Heart right ventricle (tissue), 16 donors: ENCODE measurements at regions not wholly inside any gene's neighbourhood (a gene's known extent, or its start where the extent isn't known, plus 50 kb on each side); places are given as distances from the start of the nearest gene placed in this dataset.

Source experiments
- ATAC-seq, 8 donors: fragments of 200-7000 bp; cut with Tn5 transposase; one replicate each; pipeline ENCODE4 v1.9.1; 2020; ENCODE audit warnings: mild to moderate bottlenecking in 8 of 8, moderate library complexity in 8 of 8, moderate number of reproducible peaks in 1 of 8
- DNase-seq, 2 donors: peaks; one replicate each; pipeline ENCODE4 v3.0.0-alpha.2; 2020
- H3K27ac ChIP-seq, 10 donors: fragments of 200-600 bp; sonication (generic) in 2 of 10; one replicate each; pipeline versions ENCODE4 v1.5.0 to v1.8.0; 2020 to 2022; ENCODE audit warnings: mild to moderate bottlenecking in 3 of 10
- H3K27me3 ChIP-seq, 7 donors: fragments of 200-600 bp; one replicate each; pipeline ENCODE4 v1.8.0; 2021 to 2022; ENCODE audit warnings: mild to moderate bottlenecking in 2 of 7
- H3K36me3 ChIP-seq, 9 donors: fragments of 200-600 bp; sonication (generic) in 1 of 9; one replicate each; pipeline versions ENCODE4 v1.5.0 to v1.8.0; 2020 to 2022; ENCODE audit warnings: mild to moderate bottlenecking in 2 of 9
- H3K4me1 ChIP-seq, 9 donors: fragments of 200-600 bp; sonication (generic) in 1 of 9; one replicate each; pipeline versions ENCODE4 v1.5.0 to v1.8.0; 2020 to 2022; ENCODE audit warnings: mild to moderate bottlenecking in 4 of 9
- H3K4me3 ChIP-seq, 10 donors: fragments of 200-600 bp; sonication (generic) in 2 of 10; one replicate each; pipeline versions ENCODE4 v1.5.0 to v1.8.0; 2020 to 2022; ENCODE audit warnings: mild to moderate bottlenecking in 7 of 10, moderate library complexity in 2 of 10
- H3K9me3 ChIP-seq, 11 donors: fragments of 200-600 bp in 10 of 11; sonication (generic) in 2 of 11; one replicate each; pipeline versions ENCODE4 v1.5.0 to v1.8.0; 2013 to 2022; ENCODE audit warnings: mild to moderate bottlenecking in 2 of 11, control low read depth in 1 of 11, moderate library complexity in 1 of 11
- CTCF ChIP-seq, 9 donors: fragments of 200-600 bp; sonication (generic) in 2 of 9; IDR thresholded peaks; one replicate each; pipeline versions ENCODE4 v1.5.0 to v1.8.0; 2021 to 2022; ENCODE audit warnings: antibody characterized with exemption in 9 of 9, mild to moderate bottlenecking in 5 of 9, moderate library complexity in 1 of 9
- WGBS, 2 donors: extraction: QIAGEN DNeasy Blood & Tissue Kit; methylation state at CpG; one replicate each; pipeline ENCODE4 v1.1.7; 2013; ENCODE audit warnings: inconsistent platforms in 1 of 2; 5-methylcytosine and 5-hydroxymethylcytosine counted together
- intact Hi-C, 10 donors: fragments of 100-400 bp; cut with DNase I; formaldehyde crosslinking; loops; one replicate each; pipeline versions ENCODE4 v1.11.1 to v1.14.2; 2022
- donor health status: Arrhythmogenic right ventricular cardiomyopathy.
- donor health status: ischemic (EF 13 %, LVEDD 7.1; RV severe dilation, severe dysfunction).
- donor health status: healthy with polysubstance abuse.
- donor health status: DM: no; HTN: yes; CAD: no.
- donor health status: DM: no; HTN: no; CAD: no.
- donor health status: ischemic (EF 25% LVEDD 6.9; RV normal size, moderate dysfunction).
- donor health status: ischemic (EF 25% LVEDD 5.7; RV mildly dilated, moderate dysfunction).
- donor health status: healthy.
- donor health status: DM: yes; HTN: yes; CAD: no.
- donor health status: Ischemic cardiomyopathy.
- donor health status: ischemic (EF 35%, LVEDD 5.7; RV mildly dilated, moderate dysfunction).
- donor health status: nonischemic (EF 11% LVEDD 7.7; RV severe dilation, severe dysfunction).
- donor health status: DM: yes; HTN: yes; CAD: no.
- donor health status: PGD.
- donor health status: ischemic (EF 29% LVEDD 5.4; RV normal size, mild dysfunction).
- donor health status: nonischemic (EF 23%, LVEDD 6.1; RV moderate dilation, normal function).

- DNase-seq (no peak), ATAC-seq (no peak)
- H3K36me3 ChIP-seq = no peaks in the 10 kb centered on the region
- H3K4me1 ChIP-seq = peaks cover 0 to 25% (median 9%) of the 10 kb centered on the region in 9 donors
- H3K9me3 ChIP-seq = peaks cover 0 to 7% (median 0%) of the 10 kb centered on the region in 11 donors
- no peak for TF ChIP-seq CTCF (IDR thresholded peaks at IDR 0.05)
- no peak overlapping the region for H3K27ac ChIP-seq
- no peak overlapping the region for H3K4me3 ChIP-seq
- WGBS, 2 donors = 81 to 93% methylated on average over 1 of the region's 1 CpG
- intact Hi-C loops = no loop called here
- no peaks in the 10 kb centered on the region for H3K27me3 ChIP-seq
Observed at GRCh38 chr2:39546937-39547336, 109.9 kb upstream of the MAP4K3 start.

- Histone ChIP-seq H3K9me3 (peaks cover 0 to 7% (median 0%) of the 10 kb centered on the region in 11 donors), H3K36me3 (no peaks in the 10 kb centered on the region), H3K4me3 (no peak overlapping the region), H3K27me3 (no peaks in the 10 kb centered on the region), H3K27ac (no peak overlapping the region), H3K4me1 (peaks cover 0 to 15% (median 9%) of the 10 kb centered on the region in 9 donors)
- DNase-seq = no peak
- intact Hi-C loops = no loop called here
- no peak for TF ChIP-seq CTCF (IDR thresholded peaks at IDR 0.05)
- no peak for ATAC-seq
- WGBS, 2 donors = 96 to 99% methylated on average over 9 of the region's 9 CpGs
Observed at GRCh38 chr2:39547811-39548719, 111.0 kb upstream of the MAP4K3 start.

GRCh38 chr2:39549000-39549399, 111.9 kb upstream of the MAP4K3 start:
- no peak for TF ChIP-seq CTCF (IDR thresholded peaks at IDR 0.05)
- intact Hi-C loops = no loop called here
- Histone ChIP-seq H3K36me3 (no peaks in the 10 kb centered on the region), H3K27ac (no peak overlapping the region), H3K4me3 (no peak overlapping the region), H3K4me1 (peaks cover 0 to 15% (median 9%) of the 10 kb centered on the region in 9 donors), H3K27me3 (no peaks in the 10 kb centered on the region), H3K9me3 (peaks cover 0 to 12% (median 0%) of the 10 kb centered on the region in 11 donors)
- no peak for DNase-seq
- no peak for ATAC-seq
- 96 to 97% methylated on average over 1 of the region's 1 CpG for WGBS, 2 donors

- Histone ChIP-seq H3K9me3 (peaks cover 0 to 12% (median 0%) of the 10 kb centered on the region in 11 donors), H3K27me3 (no peaks in the 10 kb centered on the region), H3K4me1 (peaks cover 0 to 15% (median 9%) of the 10 kb centered on the region in 9 donors), H3K27ac (peak overlapping the region in 2 of 10 donors; percentile 2 to 62), H3K36me3 (no peaks in the 10 kb centered on the region), H3K4me3 (no peak overlapping the region)
- DNase-seq (no peak), ATAC-seq (no peak)
- intact Hi-C loops = no loop called here
- no peak for TF ChIP-seq CTCF (IDR thresholded peaks at IDR 0.05)
- WGBS, 2 donors = 91 to 92% methylated on average over 9 of the region's 9 CpGs
Observed at GRCh38 chr2:39549718-39550464, 112.8 kb upstream of the MAP4K3 start.
